NT2/D1 (cell line): ENCODE measurements at regions not wholly inside any gene's neighbourhood (a gene's known extent, or its start where the extent isn't known, plus 50 kb on each side); places are given as distances from the start of the nearest gene placed in this dataset.

Experiments
- DNase-seq: peaks from one replicate; pipeline ENCODE4 v3.0.0-alpha.2; 2011; ENCODE audit warnings: low read depth, low spot score
- H3K27me3 ChIP-seq: 2 replicates; pipeline ENCODE4 v1.6.0; 2011; ENCODE audit warnings: mild to moderate bottlenecking; ENCODE audit not compliant: insufficient read length, insufficient read depth
- H3K36me3 ChIP-seq: 2 replicates; pipeline ENCODE4 v1.6.1; 2011; ENCODE audit warnings: mild to moderate bottlenecking, low read length, mixed read lengths; ENCODE audit not compliant: insufficient read depth, insufficient read length
- H3K4me1 ChIP-seq: 2 replicates; pipeline ENCODE4 v1.5.1; 2011; ENCODE audit not compliant: insufficient read depth, insufficient read length
- H3K4me3 ChIP-seq: 2 replicates; pipeline ENCODE4 v1.5.1; 2011; ENCODE audit warnings: low read depth; ENCODE audit not compliant: insufficient read length
- H3K9ac ChIP-seq: 2 replicates; pipeline ENCODE4 v1.6.0; 2011; ENCODE audit warnings: low read depth; ENCODE audit not compliant: insufficient read length
- H3K9me3 ChIP-seq: 2 replicates; pipeline ENCODE4 v1.5.1; 2011; ENCODE audit warnings: mild to moderate bottlenecking, low read length; ENCODE audit not compliant: insufficient read depth
- SUZ12 ChIP-seq: IDR thresholded peaks from 2 replicates; pipeline ENCODE4 v1.6.1; 2011; ENCODE audit not compliant: insufficient read length, insufficient read depth; ENCODE audit errors: extremely low read depth
- YY1 ChIP-seq: IDR thresholded peaks from 2 replicates; pipeline ENCODE4 v1.6.1; 2011; ENCODE audit not compliant: insufficient read length, insufficient read depth
- ZNF274 ChIP-seq: IDR thresholded peaks from 2 replicates; pipeline ENCODE4 v1.6.1; 2011; ENCODE audit warnings: mild to moderate bottlenecking, low read depth, low read length

DNA sequence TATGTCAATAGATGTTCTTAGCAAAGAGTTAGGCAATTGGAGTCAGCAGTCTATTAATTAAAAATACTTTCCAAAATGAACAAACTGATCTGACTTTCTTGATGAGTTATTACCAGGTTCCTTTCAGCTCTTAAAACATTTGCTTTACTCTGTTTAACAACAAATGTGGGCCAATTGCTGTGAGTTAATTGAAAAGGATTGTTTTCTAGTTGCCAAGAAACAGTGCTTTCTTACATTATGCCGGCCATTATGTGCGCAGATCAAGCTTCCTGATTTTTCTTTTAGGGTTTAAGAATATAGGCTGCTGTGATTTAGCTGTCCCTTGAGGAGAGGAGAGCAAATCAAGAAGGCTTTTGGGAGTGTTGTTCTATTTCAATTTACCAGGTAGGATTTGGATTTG is 50.5 kb upstream of the ITPRID2 start:
- H3K4me1 ChIP-seq, result no peaks in the 10 kb centered on the region
- no peaks in the 10 kb centered on the region for H3K9me3 ChIP-seq
- H3K27me3 ChIP-seq, result no peaks in the 10 kb centered on the region
- DNase-seq, result no peak
- H3K36me3 ChIP-seq, result no peaks in the 10 kb centered on the region
- no peak for TF ChIP-seq YY1
- TF ChIP-seq SUZ12, result no peak
- TF ChIP-seq ZNF274, result no peak
- H3K9ac ChIP-seq, result no peak overlapping the region
- H3K4me3 ChIP-seq, result no peak overlapping the region
